Hepatic stellate cell (primary cell): ENCODE measurements at regions not wholly inside any gene's neighbourhood (a gene's known extent, or its start where the extent isn't known, plus 50 kb on each side); places are given as distances from the start of the nearest gene placed in this dataset.
A peak's percentile ranks its signal among the peaks of the same experiment; 100 is the strongest.
"Not testable (repeated sequence)": the region's sequence is repeated elsewhere in the genome, so short reads cannot be mapped to it uniquely, and the experiment has no call there.

Source experiments
- DNase-seq: peaks from one replicate; pipeline ENCODE4 v3.0.0; 2011; ENCODE audit warnings: low spot score

- DNase-seq, result peak; percentile 68
Observed at GRCh38 chr1:112818990-112819689, 104.0 kb upstream of the PPM1J start.

- no peak for DNase-seq
Observed at GRCh38 chr1:112817555-112818373, 102.6 kb upstream of the PPM1J start.

GRCh38 chr1:112815376-112815775, 100.2 kb upstream of the PPM1J start:
- no peak for DNase-seq

- DNase-seq, result not testable (repeated sequence)
Observed at GRCh38 chr1:112814645-112815044, 99.5 kb upstream of the PPM1J start.

GRCh38 chr1:112808861-112809684, 93.9 kb upstream of the PPM1J start:
- DNase-seq, result peak; percentile 80

GRCh38 chr1:112807999-112808398, 92.9 kb upstream of the PPM1J start:
- DNase-seq, result no peak

- DNase-seq, result no peak
Observed at GRCh38 chr1:112807117-112807516, 92.0 kb upstream of the PPM1J start.

- no peak for DNase-seq
Observed at GRCh38 chr1:112806090-112806642, 91.0 kb upstream of the PPM1J start.

GRCh38 chr1:112805155-112805853, 90.2 kb upstream of the PPM1J start:
- DNase-seq, result no peak

- peak; percentile 70 for DNase-seq
Observed at GRCh38 chr1:112803906-112804762, 89.0 kb upstream of the PPM1J start.

- DNase-seq, result no peak
Observed at GRCh38 chr1:112800289-112800688, 85.2 kb upstream of the PPM1J start.

- DNase-seq, result no peak
Observed at GRCh38 chr1:112798292-112798691, 83.2 kb upstream of the PPM1J start.

- DNase-seq, result no peak
Observed at GRCh38 chr1:112797224-112797623, 82.1 kb upstream of the PPM1J start.

- no peak for DNase-seq
Observed at GRCh38 chr1:112794654-112795239, 79.6 kb upstream of the PPM1J start.

- no peak for DNase-seq
Observed at GRCh38 chr1:112793631-112794565, 78.8 kb upstream of the PPM1J start.

GRCh38 chr1:112791723-112792104, 76.6 kb upstream of the PPM1J start:
- no peak for DNase-seq

GRCh38 chr1:112790920-112791722, 76.0 kb upstream of the PPM1J start:
- no peak for DNase-seq

- no peak for DNase-seq
Observed at GRCh38 chr1:112788561-112788960, 73.4 kb upstream of the PPM1J start.
